ENCODE measurements at regions not wholly inside any gene's neighbourhood (a gene's known extent, or its start where the extent isn't known, plus 50 kb on each side); places are given as distances from the start of the nearest gene placed in this dataset.

DNA sequence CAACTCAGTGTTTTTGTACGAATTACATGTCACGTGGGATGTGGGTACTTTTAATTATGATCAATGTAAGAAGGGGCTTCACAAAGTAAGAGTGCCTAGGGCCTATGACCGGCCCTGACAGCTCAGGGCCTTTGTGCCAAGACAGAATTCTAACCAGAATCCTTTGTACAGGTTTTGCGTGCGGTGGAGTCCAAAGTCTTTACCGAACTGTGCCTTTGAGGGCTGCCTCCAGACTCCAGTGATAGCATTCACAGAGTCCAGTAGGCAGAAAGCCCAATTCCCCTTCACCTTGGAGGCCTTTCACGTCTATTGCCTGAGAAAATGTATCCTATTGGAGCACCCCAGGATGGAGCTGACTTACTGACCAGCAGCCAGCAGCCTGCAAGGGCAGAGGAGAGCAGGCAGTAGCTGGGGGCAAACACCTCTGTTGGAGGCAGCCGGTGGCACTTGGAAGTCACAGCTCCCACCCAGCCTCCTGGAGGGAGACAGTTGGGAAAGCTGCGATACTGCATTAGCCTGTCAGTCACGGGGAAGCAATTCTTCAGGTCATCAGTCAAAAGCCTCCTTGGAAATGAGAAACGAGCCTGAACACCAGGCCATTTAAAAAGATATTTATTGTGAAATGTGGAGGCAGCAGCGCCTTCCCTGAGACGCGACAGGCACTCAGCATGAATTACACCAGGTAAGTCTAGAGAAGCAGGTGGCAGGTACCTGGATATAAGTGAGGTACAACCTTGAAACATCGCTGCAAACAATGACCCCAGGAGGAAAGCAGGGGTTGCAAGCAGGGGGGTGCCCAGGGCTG, 98.1 kb upstream of the CDYL2 start:
- TF ChIP-seq, protein P1, sequence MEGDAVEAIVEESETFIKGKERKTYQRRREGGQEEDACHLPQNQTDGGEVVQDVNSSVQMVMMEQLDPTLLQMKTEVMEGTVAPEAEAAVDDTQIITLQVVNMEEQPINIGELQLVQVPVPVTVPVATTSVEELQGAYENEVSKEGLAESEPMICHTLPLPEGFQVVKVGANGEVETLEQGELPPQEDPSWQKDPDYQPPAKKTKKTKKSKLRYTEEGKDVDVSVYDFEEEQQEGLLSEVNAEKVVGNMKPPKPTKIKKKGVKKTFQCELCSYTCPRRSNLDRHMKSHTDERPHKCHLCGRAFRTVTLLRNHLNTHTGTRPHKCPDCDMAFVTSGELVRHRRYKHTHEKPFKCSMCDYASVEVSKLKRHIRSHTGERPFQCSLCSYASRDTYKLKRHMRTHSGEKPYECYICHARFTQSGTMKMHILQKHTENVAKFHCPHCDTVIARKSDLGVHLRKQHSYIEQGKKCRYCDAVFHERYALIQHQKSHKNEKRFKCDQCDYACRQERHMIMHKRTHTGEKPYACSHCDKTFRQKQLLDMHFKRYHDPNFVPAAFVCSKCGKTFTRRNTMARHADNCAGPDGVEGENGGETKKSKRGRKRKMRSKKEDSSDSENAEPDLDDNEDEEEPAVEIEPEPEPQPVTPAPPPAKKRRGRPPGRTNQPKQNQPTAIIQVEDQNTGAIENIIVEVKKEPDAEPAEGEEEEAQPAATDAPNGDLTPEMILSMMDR (optimal IDR thresholded peaks at IDR 0.05 in 1 of 3, IDR thresholded peaks at IDR 0.05 in 1 of 3, conservative IDR thresholded peaks at IDR 0.05 in 1 of 3; ENCODE audit: extremely low read depth in 1 of 3, insufficient read depth in 2 of 3, low read length in 3 of 3), result no peak
- TF ChIP-seq EZH2 (IDR thresholded peaks at IDR 0.05; ENCODE audit: low read length), result no peak
